HCT116 (cell line): ENCODE measurements at regions not wholly inside any gene's neighbourhood (a gene's known extent, or its start where the extent isn't known, plus 50 kb on each side); places are given as distances from the start of the nearest gene placed in this dataset.

ENCODE experiments used
- ATAC-seq: fragments of 200-7000 bp; cut with Tn5 transposase; 2 replicates; pipeline ENCODE4 v1.9.1; 2020; ENCODE audit warnings: mild to moderate bottlenecking, moderate library complexity
- BruUV-seq: library from RNA; stranded (reverse); fragments of 400-500 nt; replicated peaks from 2 replicates; lab custom pipeline; 2021; lab: Mats Ljungman, UMichigan
- CTCF ChIA-PET: fragments of 300-600 bp; sonication (Branson Sonifier 250); formaldehyde crosslinking; loops from one replicate; lab custom pipeline; 2021; ENCODE audit warnings: antibody characterized with exemption; lab: Charles Lee
- POLR2A ChIA-PET: fragments of 300-600, 350-600 bp; sonication (Branson Sonifier 250); formaldehyde crosslinking; loops from one replicate; lab custom pipeline; 2021; ENCODE audit warnings: antibody characterized with exemption; lab: Charles Lee
- RAD21 ChIA-PET, 2 experiments: fragments of 300-600 bp; sonication (Branson Sonifier 250); formaldehyde crosslinking; loops; one replicate each; lab custom pipeline; 2023; ENCODE audit warnings: low total read pairs in 2 of 2; ENCODE audit not compliant: uncharacterized antibody in 2 of 2, unreplicated experiment in 2 of 2, low non-redundant PET in 1 of 2; lab: Charles Lee
- DNase-seq: peaks from one replicate; pipeline ENCODE4 v3.0.0-alpha.2; 2010; ENCODE audit warnings: low read depth, low spot score
- H2AFZ ChIP-seq: fragments of 200-600 bp; shearing (Covaris generic), sonication (generic); 2 replicates; pipeline ENCODE4 v1.6.1; 2017; ENCODE audit warnings: low read depth, mixed run types, mixed read lengths, antibody characterized with exemption, low read length; ENCODE audit not compliant: poor library complexity, severe bottlenecking
- H3K27ac ChIP-seq: 2 replicates; pipeline ENCODE4 v1.5.1; 2012; ENCODE audit warnings: low read depth, low read length
- H3K27me3 ChIP-seq: fragments of 200-600 bp; sonication (generic); 2 replicates; pipeline ENCODE4 v1.6.1; 2016; ENCODE audit warnings: mixed run types, low read length, mixed read lengths; ENCODE audit not compliant: insufficient read depth
- H3K36me3 ChIP-seq, 2 experiments: fragments of 200-500 bp in 1 of 2; fragments of 200-600 bp in 1 of 2; sonication (Bioruptor generic) in 1 of 2; sonication (generic) in 1 of 2; 2 replicates each; pipeline versions ENCODE4 v1.5.1 to v1.6.1; 2014 to 2016; ENCODE audit warnings: low read length in 2 of 2, inconsistent platforms in 1 of 2, mixed read lengths in 1 of 2, mixed run types in 1 of 2; ENCODE audit not compliant: insufficient read depth in 2 of 2, control insufficient read depth in 1 of 2
- H3K4me1 ChIP-seq, 2 experiments: fragments of 200-600 bp in 1 of 2; sonication (generic) in 1 of 2; 2 replicates each; pipeline versions ENCODE4 v1.5.1 to v1.6.1; 2012 to 2017; ENCODE audit warnings: low read length in 2 of 2, inconsistent platforms in 1 of 2, mild to moderate bottlenecking in 1 of 2, mixed read lengths in 1 of 2, mixed run types in 1 of 2, moderate library complexity in 1 of 2; ENCODE audit not compliant: insufficient read depth in 2 of 2, control insufficient read depth in 1 of 2
- H3K4me2 ChIP-seq: fragments of 200-600 bp; sonication (generic); 2 replicates; pipeline ENCODE4 v1.6.1; 2017; ENCODE audit warnings: mixed run types, low read length, mixed read lengths
- H3K4me3 ChIP-seq, 2 experiments: fragments of 200-600 bp in 1 of 2; sonication (generic) in 1 of 2; replicated peaks in 1 of 2; 2 replicates each; pipeline ENCODE4 v1.5.1; 2011 to 2016; ENCODE audit warnings: low read length in 2 of 2, control low read depth in 1 of 2, low read depth in 1 of 2, mild to moderate bottlenecking in 1 of 2, mixed read lengths in 1 of 2, mixed run types in 1 of 2
- H3K79me2 ChIP-seq: fragments of 200-600 bp; sonication (generic); 2 replicates; pipeline ENCODE4 v1.6.1; 2017; ENCODE audit warnings: mild to moderate bottlenecking, mixed run types, low read length, moderate library complexity, mixed read lengths; ENCODE audit not compliant: insufficient read depth
- H3K9ac ChIP-seq: fragments of 200-600 bp; sonication (generic); 2 replicates; pipeline ENCODE4 v1.6.1; 2016; ENCODE audit warnings: low read length, mixed read lengths
- H3K9me2 ChIP-seq: fragments of 200-600 bp; sonication (generic), shearing (Covaris generic); 2 replicates; pipeline ENCODE4 v1.6.1; 2017; ENCODE audit warnings: mixed run types, mild to moderate bottlenecking, moderate library complexity; ENCODE audit not compliant: insufficient read depth
- H3K9me3 ChIP-seq, 2 experiments: fragments of 200-500 bp in 1 of 2; fragments of 200-600 bp in 1 of 2; sonication (Bioruptor generic) in 1 of 2; sonication (generic) in 1 of 2; 2 replicates each; pipeline ENCODE4 v1.6.1; 2014 to 2017; ENCODE audit warnings: low read length in 2 of 2, mixed read lengths in 2 of 2, inconsistent platforms in 1 of 2, low read depth in 1 of 2, mild to moderate bottlenecking in 1 of 2, mixed run types in 1 of 2, moderate library complexity in 1 of 2; ENCODE audit not compliant: control insufficient read depth in 1 of 2, insufficient read depth in 1 of 2
- H4K20me1 ChIP-seq: fragments of 200-600 bp; sonication (generic), shearing (Covaris generic); 2 replicates; pipeline ENCODE4 v1.6.1; 2017; ENCODE audit warnings: mixed run types, mild to moderate bottlenecking, moderate library complexity; ENCODE audit not compliant: insufficient read depth
- ATF3 ChIP-seq: IDR thresholded peaks from 2 replicates; pipeline ENCODE4 v1.6.1; 2012
- CEBPB ChIP-seq: IDR thresholded peaks from 2 replicates; pipeline ENCODE4 v1.6.1; 2012; ENCODE audit warnings: low read depth
- CTCF ChIP-seq, 3 experiments: fragments of 200-600 bp in 1 of 3; sonication (generic) in 1 of 3; IDR thresholded peaks in 2 of 3; conservative IDR thresholded peaks in 1 of 3; 2 replicates each; pipeline ENCODE4 v1.5.1; 2012 to 2017; ENCODE audit warnings: low read depth in 2 of 3, low read length in 2 of 3, antibody characterized with exemption in 1 of 3, borderline replicate concordance in 1 of 3, control low read depth in 1 of 3, mild to moderate bottlenecking in 1 of 3, mixed read lengths in 1 of 3, mixed run types in 1 of 3, moderate library complexity in 1 of 3; ENCODE audit not compliant: insufficient read depth in 1 of 3
- EGR1 ChIP-seq: IDR thresholded peaks from 2 replicates; pipeline ENCODE4 v1.6.1; 2012; ENCODE audit warnings: low read depth
- EZH2 ChIP-seq: fragments of 200-600 bp; sonication (generic); IDR thresholded peaks from 2 replicates; pipeline ENCODE4 v1.6.1; 2017; ENCODE audit warnings: antibody characterized with exemption, mixed run types
- EZH2phosphoT487 ChIP-seq: fragments of 200-600 bp; IDR thresholded peaks from 2 replicates; pipeline ENCODE4 v1.6.1; 2018; ENCODE audit warnings: antibody characterized with exemption, borderline replicate concordance
- FOSL1 ChIP-seq: IDR thresholded peaks from 2 replicates; pipeline ENCODE4 v1.6.1; 2012; ENCODE audit warnings: low read depth
- MAX ChIP-seq: IDR thresholded peaks from 2 replicates; pipeline ENCODE4 v1.6.1; 2012
- REST ChIP-seq: IDR thresholded peaks from 2 replicates; pipeline ENCODE4 v1.6.1; 2012; ENCODE audit warnings: low read depth
- SRF ChIP-seq: IDR thresholded peaks from 2 replicates; pipeline ENCODE4 v1.6.1; 2012; ENCODE audit warnings: low read depth
- TCF7L2 ChIP-seq: IDR thresholded peaks from 2 replicates; pipeline ENCODE4 v1.7.0; 2011; ENCODE audit warnings: borderline replicate concordance, inconsistent platforms; ENCODE audit not compliant: insufficient read depth, insufficient read length; ENCODE audit errors: extremely low read depth
- YY1 ChIP-seq: IDR thresholded peaks from 2 replicates; pipeline ENCODE4 v1.6.1; 2011; ENCODE audit warnings: low read length, low read depth, moderate library complexity, mild to moderate bottlenecking; ENCODE audit not compliant: insufficient replicate concordance; ENCODE audit errors: extremely low read depth
- ZFX ChIP-seq: fragments of 450-650 bp; IDR thresholded peaks from 2 replicates; pipeline ENCODE4 v1.6.1; 2017
- ZNF274 ChIP-seq: fragments of 200-500 bp; sonication (Bioruptor generic); IDR thresholded peaks from 2 replicates; pipeline ENCODE4 v1.6.1; 2014; ENCODE audit warnings: mild to moderate bottlenecking, low read depth, low read length, inconsistent platforms
- intact Hi-C: fragments of 100-400 bp; cut with micrococcal nuclease; formaldehyde crosslinking; loops from 2 replicates; pipeline ENCODE4 v1.10.0; 2022

GRCh38 chr2:157082950-157083349 lies 174.6 kb upstream of the GALNT5 start:
- no peak overlapping the region for H3K27ac ChIP-seq
- no peaks in the 10 kb centered on the region for H3K79me2 ChIP-seq
- H3K4me2 ChIP-seq = no peak overlapping the region
- ChIA-PET CTCF (interaction anchor here (1.1 kb wide), 1 partner anchor 11 kb away, joined by 3 read pairs; no protein-coding TSS in a partner anchor), POLR2A (no interaction called here), RAD21 (no interaction called here)
- H4K20me1 ChIP-seq = no peaks in the 10 kb centered on the region
- H3K36me3 ChIP-seq = no peaks in the 10 kb centered on the region
- no peak for DNase-seq
- no peak overlapping the region for H2AFZ ChIP-seq
- no peaks in the 10 kb centered on the region for H3K9me2 ChIP-seq
- H3K4me3 ChIP-seq = no peak overlapping the region
- TF ChIP-seq EGR1 = no peak
- BruUV-seq = no TSS peak
- no peaks in the 10 kb centered on the region for H3K27me3 ChIP-seq
- H3K9ac ChIP-seq = no peak overlapping the region
- H3K4me1 ChIP-seq = no peaks in the 10 kb centered on the region
- ATAC-seq = no peak
- intact Hi-C loops = no loop called here
- no peaks in the 10 kb centered on the region for H3K9me3 ChIP-seq

- no peak for ATAC-seq
- POLR2A ChIA-PET = no interaction called here
- RAD21 ChIA-PET = no interaction called here
These were observed 172.0 kb upstream of the GALNT5 start for GRCh38 chr2:157085522-157085921.

More at GRCh38 chr2:157085522-157085921, 172.0 kb upstream of the GALNT5 start:
- CTCF ChIA-PET = no interaction called here
- Histone ChIP-seq H3K36me3 (no peaks in the 10 kb centered on the region), H2AFZ (no peak overlapping the region), H3K9me3 (no peaks in the 10 kb centered on the region), H3K9ac (no peak overlapping the region), H3K4me2 (no peak overlapping the region), H3K9me2 (no peaks in the 10 kb centered on the region), H3K4me3 (no peak overlapping the region), H3K79me2 (no peaks in the 10 kb centered on the region), H3K27ac (no peak overlapping the region), H4K20me1 (no peaks in the 10 kb centered on the region), H3K27me3 (no peaks in the 10 kb centered on the region), H3K4me1 (no peaks in the 10 kb centered on the region)
- no TSS peak for BruUV-seq
- DNase-seq = no peak
- TF ChIP-seq EGR1 (no peak), TCF7L2 (no peak), CTCF (IDR thresholded peaks at IDR 0.05 in 2 of 3, conservative IDR thresholded peaks at IDR 0.05 in 1 of 3; ENCODE audit: borderline replicate concordance in 1 of 3, insufficient read depth in 1 of 3, low read depth in 2 of 3, low read length in 2 of 3) (no peak), ATF3 (no peak), YY1 (no peak), REST (no peak), ZFX (no peak), MAX (no peak), EZH2phosphoT487 (no peak), EZH2 (no peak), ZNF274 (no peak), CEBPB (no peak), FOSL1 (no peak), SRF (no peak)
- intact Hi-C loops = no loop called here
